HG02588 (cell line): ENCODE measurements at regions not wholly inside any gene's neighbourhood (a gene's known extent, or its start where the extent isn't known, plus 50 kb on each side); places are given as distances from the start of the nearest gene placed in this dataset.
"Not testable (repeated sequence)": the region's sequence is repeated elsewhere in the genome, so short reads cannot be mapped to it uniquely, and the experiment has no call there.

Experiments used
- ATAC-seq: cut with Tn5 transposase; IDR thresholded peaks from one replicate; pipeline ENCODE4 v1.9.1; 2021; ENCODE audit warnings: mild to moderate bottlenecking, moderate library complexity; ENCODE audit not compliant: unreplicated experiment

GRCh38 chr7:49579408-49579807, 194.0 kb upstream of the VWC2 start:
- ATAC-seq: no peak

- no peak for ATAC-seq
Observed at GRCh38 chr7:49580000-49580399, 193.4 kb upstream of the VWC2 start.

- no peak for ATAC-seq
Observed at GRCh38 chr7:49580761-49581160, 192.7 kb upstream of the VWC2 start.

DNA sequence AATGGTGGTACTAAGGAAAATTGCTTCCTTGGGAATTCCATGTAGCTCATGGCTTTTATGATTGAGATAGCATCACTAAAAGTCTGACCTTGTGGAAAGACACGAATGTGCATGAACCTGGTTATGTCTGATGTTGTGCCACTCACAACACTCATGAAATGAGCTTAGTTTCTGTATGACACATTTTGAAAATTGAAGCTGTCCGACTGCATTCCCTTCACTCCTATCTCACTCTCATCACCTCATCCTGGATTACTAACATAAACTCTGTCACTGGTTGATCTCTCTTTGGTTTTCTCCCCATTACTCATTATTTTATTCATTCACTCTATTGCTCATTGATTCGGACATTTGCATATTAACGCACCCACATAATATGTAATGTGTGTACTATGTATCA, 190.0 kb upstream of the VWC2 start:
- no peak for ATAC-seq

GRCh38 chr7:49596701-49597491, 176.5 kb upstream of the VWC2 start:
- no peak for ATAC-seq

GRCh38 chr7:49597805-49598204, 175.6 kb upstream of the VWC2 start:
- no peak for ATAC-seq

GRCh38 chr7:49611951-49612350, 161.5 kb upstream of the VWC2 start:
- ATAC-seq: no peak

GRCh38 chr7:49613759-49614158, 159.7 kb upstream of the VWC2 start:
- no peak for ATAC-seq

GRCh38 chr7:49614974-49615373, 158.5 kb upstream of the VWC2 start:
- ATAC-seq: not testable (repeated sequence)

DNA sequence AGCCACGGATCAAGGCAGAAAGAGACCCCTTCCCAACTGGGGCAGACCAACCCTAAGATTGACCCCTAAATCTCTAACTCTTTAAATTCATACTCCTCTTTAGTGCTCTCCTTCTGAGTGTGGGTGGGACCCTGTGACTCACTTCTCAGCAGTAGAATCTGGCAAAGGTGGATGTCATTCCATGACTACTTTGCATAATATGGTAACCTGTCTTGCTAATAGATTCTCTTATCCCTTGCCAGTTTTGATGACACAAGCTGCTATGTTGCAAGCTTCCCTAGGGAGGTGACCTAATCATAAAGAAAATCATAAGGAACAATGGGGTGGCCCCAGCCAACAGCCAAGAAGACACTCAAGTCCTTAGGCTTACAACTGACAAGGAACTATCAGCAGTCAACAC, 155.4 kb upstream of the VWC2 start:
- ATAC-seq: no peak

DNA sequence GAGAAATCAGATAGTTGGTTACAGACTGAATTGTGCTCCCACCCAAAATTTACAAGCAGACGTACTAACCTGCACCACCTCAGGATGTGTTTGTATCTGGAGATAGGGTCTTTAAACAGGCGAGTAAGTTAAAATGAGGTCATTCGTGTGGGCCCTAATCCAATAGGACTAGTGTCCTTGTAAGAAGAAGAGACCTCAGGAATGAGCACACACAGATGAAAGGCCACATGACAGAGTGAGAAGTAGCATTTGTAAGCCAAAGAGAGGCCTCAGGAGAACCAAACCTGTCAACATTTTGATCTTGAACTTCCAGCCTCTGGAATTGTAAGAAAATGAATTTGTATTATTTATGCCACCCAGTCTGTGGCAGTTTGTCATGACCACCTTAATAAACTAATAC, 149.5 kb upstream of the VWC2 start:
- ATAC-seq: no peak

- ATAC-seq: no peak
Observed at GRCh38 chr7:49624611-49625010, 148.8 kb upstream of the VWC2 start.

- no peak for ATAC-seq
Observed at GRCh38 chr7:49630513-49630912, 142.9 kb upstream of the VWC2 start.

DNA sequence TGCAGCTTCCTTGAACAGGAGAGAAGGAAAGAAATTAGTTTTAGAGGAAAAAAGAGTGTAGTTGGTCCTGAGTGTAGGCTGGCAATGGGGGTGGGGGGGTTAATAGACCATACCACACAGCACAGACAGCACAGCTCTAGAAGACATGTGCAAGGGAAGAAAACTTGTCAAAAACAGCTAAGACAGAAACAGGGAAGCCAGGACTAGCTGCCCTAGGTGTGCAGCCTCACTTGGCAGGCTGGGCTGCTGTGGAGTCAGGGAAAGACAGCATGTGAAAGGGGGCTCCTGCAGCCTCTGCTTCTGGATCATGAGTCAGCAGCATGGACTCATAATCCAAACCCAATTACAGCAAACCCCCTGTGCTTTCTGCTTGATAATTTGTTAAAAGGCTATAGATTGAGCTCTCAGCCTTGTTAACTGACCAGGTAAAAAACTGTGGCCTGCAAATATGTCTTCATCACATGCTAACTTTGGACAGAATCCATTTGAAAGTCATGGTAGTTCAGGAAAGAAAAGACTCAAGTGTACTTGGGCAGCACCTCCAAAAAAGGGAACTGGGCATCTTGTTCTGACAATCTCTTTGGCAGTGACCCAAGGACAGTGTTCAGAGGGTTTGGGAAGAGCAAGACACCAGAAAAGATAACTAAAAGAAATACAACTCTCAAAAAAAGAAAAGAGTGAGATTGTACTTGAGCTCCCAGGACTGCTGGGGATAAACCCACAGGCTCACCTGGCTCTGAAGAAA, 142.2 kb upstream of the VWC2 start:
- no peak for ATAC-seq

- ATAC-seq: no peak
Observed at GRCh38 chr7:49631960-49632359, 141.5 kb upstream of the VWC2 start.

GRCh38 chr7:49635800-49636199, 137.6 kb upstream of the VWC2 start:
- no peak for ATAC-seq

DNA sequence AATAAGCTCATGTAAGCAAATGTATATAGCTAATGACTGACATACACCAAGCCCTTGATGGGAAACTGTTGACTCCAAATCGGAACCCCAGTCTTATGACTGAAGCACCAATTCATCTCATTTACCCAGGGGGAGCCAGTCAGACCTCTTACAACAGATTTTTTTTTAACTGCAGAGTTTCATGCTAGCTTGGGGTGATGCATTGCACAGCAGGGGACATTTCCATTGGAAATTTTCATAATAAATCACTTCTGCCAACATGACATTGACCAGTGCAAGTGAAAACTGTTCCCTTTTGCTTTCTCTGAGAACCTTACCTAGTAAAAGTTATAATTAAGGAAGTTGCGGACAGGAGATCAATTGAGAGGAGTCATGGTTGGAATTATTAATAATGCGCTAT, 137.0 kb upstream of the VWC2 start:
- ATAC-seq: no peak

GRCh38 chr7:49638166-49638565, 135.3 kb upstream of the VWC2 start:
- no peak for ATAC-seq

GRCh38 chr7:49639068-49639593, 134.3 kb upstream of the VWC2 start:
- no peak for ATAC-seq

DNA sequence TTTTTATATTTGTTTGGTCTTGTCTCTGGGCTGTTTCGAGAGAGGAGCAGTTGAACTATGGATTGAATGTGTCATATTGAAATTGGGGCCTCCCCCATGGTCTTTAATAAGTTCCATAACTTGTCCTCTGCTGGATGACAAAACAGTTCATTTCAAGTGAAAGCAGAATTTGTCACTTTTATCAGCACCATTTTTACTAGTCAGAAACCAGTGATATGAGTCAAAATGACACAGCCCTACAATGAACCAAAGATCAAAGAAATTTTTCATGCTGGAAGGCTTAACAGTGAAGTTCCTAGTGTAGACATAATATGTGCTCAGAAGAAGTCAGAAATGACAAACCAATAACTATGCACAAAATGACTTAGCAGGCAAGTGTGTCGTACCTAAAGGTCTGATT, 133.6 kb upstream of the VWC2 start:
- no peak for ATAC-seq

- ATAC-seq: no peak
Observed at GRCh38 chr7:49643321-49643720, 130.1 kb upstream of the VWC2 start.

DNA sequence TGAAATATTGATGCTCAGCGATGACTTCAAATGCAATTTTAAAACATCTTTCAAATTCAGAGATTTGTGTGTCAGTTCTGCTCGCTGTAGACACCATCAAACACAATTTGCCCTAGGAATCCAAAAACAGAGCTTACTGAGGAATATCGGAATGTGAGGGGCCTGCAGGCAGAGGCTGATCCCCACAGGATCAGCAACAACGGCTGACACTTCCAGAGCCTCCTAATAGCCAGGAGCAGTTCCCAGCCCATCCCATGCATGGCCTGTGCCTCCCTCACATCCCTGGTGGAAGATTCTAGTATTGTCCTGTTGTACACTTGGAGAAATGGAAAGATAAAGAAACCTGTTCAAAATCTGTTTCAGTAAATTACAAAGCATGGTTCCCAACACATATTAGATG, 129.7 kb upstream of the VWC2 start:
- no peak for ATAC-seq
